ENCODE measurements at regions not wholly inside any gene's neighbourhood (a gene's known extent, or its start where the extent isn't known, plus 50 kb on each side); places are given as distances from the start of the nearest gene placed in this dataset.
"Not testable (repeated sequence)": the region's sequence is repeated elsewhere in the genome, so short reads cannot be mapped to it uniquely, and the experiment has no call there.

- no peak for FAIRE-seq
Observed at GRCh38 chr1:55894521-55894920, 679.4 kb upstream of the USP24 start.

DNA sequence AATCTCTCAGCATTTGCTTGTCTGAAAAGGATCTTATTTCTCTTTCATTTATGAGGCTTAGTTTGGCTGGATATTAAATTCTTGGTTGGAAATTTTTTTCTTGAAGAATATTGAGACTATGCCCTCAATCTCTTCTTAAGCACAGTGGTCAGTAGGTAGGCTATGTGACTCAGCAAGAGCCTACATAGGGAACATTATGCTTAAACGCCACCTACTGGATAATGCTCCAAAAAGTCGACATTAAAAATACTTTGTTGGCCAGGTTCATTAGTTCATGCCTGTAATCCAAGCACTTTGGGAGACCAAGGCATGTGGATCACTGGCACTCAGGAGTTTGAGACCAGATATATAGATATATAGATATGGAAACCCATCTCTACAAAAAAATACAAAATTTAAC, 678.0 kb upstream of the USP24 start:
- FAIRE-seq = no peak

DNA sequence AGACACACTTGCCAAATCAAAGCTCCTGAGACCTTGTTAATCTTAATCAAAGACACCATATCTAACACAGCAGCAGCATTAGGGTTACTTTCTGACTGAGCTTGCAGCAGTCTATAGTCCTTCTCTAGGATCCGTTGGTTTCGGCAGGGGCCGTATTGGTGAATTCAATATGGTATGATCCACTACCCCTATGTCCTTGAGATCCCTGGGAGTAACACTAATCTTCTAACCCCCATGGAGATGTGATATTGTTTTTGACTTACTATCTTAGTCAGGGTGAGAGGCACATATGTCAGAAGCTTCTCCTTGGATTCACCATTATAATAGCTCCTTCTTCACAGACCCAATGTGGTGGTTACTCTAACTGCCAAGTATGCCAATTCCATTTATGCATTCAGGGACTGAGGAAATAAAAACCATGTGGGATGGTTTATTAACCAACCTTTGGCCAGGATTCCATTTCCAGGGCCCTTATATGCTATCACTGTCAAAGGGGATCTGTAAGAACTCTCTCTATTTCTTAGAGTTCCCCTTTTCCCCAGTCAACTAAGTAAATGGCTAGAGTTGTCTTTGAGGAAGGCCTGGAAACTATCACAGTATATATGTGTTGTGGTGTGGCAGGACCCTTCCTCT, 673.6 kb upstream of the USP24 start:
- no peak for FAIRE-seq

DNA sequence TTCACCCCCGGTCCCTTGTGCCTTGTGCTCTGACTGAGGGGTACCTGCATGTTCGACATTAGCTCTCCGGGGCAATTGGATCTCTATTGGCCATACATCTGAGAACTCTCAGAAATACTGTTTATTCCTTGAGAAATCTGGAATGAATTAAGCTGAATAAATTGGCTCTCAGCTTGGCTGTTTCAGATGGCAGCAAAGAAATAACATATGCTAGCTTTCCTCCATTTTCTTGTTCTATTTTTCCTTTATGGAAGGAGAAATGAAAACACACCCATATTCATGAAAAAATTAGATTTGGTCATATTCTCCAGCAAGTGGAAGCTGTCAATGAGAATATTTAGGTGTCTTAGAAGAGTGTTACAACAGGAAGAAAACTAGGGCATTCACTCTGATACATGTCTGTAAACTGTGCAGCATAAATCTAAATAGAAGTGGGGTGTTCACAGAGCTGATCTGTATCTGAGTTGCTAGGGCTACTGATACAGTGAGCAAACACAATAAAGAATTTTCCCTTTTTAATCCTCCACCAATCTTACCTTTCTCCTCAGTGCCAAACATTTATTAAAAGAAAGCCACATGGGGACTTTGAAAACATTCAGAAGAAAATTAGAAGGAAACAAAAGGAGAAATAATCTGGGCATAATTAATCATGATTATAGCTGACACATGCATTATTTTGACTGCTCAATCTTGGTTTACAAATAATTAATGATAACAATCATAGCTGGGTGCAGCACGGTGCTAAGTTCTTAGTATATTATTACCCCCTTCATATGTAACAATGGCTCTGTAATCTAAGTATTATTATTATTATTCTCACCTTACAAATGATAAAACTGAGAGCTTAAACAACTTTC, 671.9 kb upstream of the USP24 start:
- no peak for FAIRE-seq

GRCh38 chr1:55885619-55886018, 670.5 kb upstream of the USP24 start:
- no peak for FAIRE-seq

- no peak for FAIRE-seq
Observed at GRCh38 chr1:55882931-55883330, 667.8 kb upstream of the USP24 start.

- FAIRE-seq = no peak
Observed at GRCh38 chr1:55879346-55879745, 664.2 kb upstream of the USP24 start.

- no peak for FAIRE-seq
Observed at GRCh38 chr1:55877437-55878232, 662.5 kb upstream of the USP24 start.

DNA sequence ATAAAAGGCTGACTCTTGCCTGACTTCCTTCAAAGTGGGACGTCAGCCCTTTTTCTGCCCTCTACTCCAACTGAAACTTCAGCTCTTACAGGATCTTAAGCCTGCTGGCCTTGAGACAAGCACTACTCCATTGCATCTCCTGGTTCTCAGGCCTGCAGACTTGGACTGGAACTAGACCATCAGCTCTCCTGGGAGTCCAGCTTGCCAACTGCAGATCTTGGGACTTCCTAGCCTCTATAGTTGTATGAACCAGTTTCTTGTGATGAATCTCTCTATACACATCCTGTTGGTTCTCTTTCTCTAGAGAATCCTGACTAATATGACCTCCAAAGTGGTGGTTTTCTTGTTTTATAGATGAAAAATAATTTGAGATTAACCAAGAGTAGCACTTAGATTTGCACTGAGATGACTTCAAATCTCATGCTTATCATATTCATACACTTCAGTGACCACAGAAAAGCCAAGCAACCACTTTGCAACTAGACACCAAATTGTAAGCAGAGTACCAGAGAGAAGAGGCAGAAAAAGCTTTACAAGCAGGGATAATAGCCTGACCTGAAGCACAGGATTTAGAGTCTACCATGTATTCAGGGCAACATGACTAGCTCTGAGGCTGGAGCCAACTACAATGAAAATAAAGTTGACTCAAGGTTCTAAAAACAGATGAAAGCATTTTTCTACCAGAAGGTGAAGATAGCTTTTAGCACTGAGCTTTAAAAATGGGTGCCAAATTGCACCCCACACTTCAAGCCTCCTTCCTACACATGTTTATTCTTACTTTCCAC, 661.3 kb upstream of the USP24 start:
- no peak for FAIRE-seq

DNA sequence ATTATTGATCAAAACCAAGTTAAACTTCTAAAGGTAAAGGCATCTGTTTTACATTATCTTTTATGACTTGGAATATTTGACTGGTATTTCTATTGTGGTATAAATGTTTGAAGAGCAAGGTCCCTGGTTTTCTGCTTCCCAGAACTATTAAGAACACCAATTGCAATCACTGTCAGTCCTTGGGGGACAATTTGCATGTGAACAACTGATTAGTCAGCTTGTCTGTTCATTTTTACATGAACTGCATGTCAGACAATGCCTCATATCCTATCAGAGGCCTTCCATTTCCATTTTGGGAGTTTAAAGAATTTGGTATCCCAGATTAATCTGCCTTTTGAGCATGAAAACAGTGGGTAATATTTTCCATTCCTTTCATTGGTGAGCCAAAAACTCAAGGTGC, 654.9 kb upstream of the USP24 start:
- FAIRE-seq = no peak

DNA sequence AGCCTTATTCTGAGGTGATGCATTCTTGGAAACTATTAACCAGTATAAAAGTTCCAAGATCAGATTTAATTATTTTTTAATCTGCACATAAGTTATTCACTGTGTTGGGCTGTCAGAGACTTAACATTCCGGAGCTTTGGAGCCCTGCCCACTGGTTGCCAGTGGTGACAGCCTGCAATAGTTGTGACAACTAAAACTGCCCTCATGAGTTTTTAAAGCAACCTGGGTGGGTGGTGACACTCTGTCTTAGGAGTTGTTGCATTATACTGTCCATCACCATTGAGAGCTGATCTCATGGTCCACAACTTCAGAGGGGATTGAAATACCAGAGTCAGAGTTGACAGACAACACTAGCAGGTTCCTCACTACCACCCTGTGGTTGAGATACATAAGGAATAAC, 653.9 kb upstream of the USP24 start:
- no peak for FAIRE-seq

- FAIRE-seq = no peak
Observed at GRCh38 chr1:55868026-55868425, 652.9 kb upstream of the USP24 start.

- no peak for FAIRE-seq
Observed at GRCh38 chr1:55867304-55867843, 652.2 kb upstream of the USP24 start.

DNA sequence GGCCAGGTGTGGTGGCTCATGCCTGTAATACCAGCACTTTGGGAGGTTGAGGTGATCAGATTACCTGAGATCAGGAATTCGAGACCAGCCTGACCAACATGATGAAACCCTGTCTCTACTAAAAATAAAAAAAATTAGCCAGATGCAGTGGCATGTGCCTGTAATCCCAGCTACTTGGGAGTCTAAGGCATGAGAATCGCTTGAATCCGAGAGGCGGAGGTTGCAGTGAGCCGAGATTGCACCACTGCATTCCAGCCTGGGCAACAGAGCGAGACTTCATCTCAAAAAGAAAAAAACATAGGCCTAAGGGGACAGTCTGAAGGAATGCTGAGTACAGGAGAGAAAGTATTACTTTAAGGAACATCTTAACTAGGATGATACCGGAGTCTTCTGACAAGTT, 650.6 kb upstream of the USP24 start:
- not testable (repeated sequence) for FAIRE-seq

- FAIRE-seq = no peak
Observed at GRCh38 chr1:55864251-55864650, 649.1 kb upstream of the USP24 start.

DNA sequence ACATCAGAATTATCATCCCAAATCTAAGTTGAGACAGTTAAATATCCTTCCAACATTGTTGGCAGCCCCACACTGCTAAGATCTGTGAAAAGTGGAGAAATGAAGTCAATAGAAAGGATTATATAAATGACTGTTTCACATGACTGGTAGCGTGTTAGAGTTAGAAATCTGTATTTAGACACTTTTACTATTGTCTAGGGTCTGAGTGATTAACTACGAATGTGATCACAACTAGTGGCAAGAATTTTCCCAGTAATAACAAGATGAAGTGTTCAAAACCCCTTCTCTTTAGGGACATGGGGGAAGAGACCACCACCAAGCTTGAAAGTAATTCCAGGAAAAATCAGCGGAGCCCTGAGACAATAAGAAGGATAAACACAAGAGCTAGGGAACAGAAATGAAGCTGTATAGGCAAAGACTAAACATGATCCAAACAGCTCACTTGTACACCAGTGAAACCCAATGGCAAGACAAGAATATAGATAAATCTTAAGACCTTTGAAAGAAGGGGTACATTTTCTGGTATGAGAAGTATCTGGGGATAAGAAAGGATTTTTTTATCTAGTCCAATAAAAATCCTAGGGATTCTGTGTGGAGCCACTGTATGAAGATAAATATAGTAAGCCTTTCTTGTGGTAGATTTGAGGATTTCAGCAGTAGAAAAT, 646.6 kb upstream of the USP24 start:
- no peak for FAIRE-seq

- FAIRE-seq = no peak
Observed at GRCh38 chr1:55860798-55861519, 645.8 kb upstream of the USP24 start.

GRCh38 chr1:55860326-55860725, 645.2 kb upstream of the USP24 start:
- FAIRE-seq = no peak

GRCh38 chr1:55854911-55855310, 639.7 kb upstream of the USP24 start:
- FAIRE-seq = no peak

DNA sequence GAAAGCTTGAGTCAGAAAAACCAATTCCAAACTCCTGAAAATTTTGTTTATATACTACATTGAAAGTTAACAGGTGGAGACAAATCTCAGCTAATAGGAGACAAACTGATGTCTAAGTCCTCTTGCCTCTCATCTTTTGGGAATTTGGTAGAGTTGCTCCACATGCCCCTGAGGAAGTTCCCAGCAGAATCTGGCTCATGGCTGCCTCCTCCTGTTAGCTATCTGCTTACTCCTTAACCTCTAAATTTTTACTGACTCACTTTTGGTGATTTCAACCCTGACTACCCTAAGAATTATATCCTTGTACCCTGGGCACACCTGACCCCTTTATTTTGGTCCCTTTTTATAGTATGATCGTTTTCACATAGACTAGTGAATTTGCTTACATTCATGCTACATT, 633.7 kb upstream of the USP24 start:
- no peak for FAIRE-seq

- FAIRE-seq = no peak
Observed at GRCh38 chr1:55846051-55846450, 630.9 kb upstream of the USP24 start.
